HG02870 (cell line): ENCODE measurements at regions not wholly inside any gene's neighbourhood (a gene's known extent, or its start where the extent isn't known, plus 50 kb on each side); places are given as distances from the start of the nearest gene placed in this dataset.
A peak's percentile ranks its signal among the peaks of the same experiment; 100 is the strongest.

Experiments
- ATAC-seq: cut with Tn5 transposase; IDR thresholded peaks from one replicate; pipeline ENCODE4 v1.9.1; 2021; ENCODE audit warnings: mild to moderate bottlenecking, moderate library complexity; ENCODE audit not compliant: unreplicated experiment

- ATAC-seq = no peak
These were observed 111.7 kb upstream of the RAB27B start for GRCh38 chr18:54716586-54716985.

DNA sequence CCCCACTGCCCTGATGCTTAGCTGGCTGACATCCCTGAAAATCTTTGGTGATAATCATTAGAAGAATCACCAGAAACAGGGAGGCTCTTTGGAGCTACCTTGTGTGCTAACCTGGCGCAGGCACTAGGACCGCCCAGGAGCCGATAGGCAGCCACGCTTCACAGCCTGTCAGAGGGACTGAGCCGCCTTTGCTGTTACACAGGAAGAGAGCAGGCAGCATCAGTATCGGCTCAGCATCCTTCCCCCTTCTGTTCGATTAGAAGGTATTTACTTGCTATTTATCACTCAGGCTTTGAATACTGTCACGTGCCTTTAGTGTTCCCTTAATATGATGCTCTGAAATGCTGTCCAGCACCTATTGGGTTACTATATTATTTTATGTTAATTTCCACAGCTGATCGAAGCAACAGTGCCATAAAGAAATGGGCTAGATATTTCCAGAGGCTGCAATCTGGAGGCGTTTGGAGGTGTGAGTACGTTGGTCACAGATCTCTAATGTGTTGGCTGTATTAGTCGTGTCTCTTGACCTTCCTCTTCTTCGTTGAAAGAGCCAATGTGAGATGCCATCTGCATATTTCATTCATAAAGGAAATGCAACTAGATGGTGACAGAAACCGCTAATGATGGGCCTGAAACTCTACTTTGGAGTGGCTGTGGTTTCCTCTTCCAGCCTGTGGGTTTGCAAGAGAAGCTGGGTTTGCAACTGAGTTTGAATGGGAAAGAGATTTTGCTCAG lies 110.4 kb upstream of the RAB27B start:
- peak; percentile 89 for ATAC-seq

DNA sequence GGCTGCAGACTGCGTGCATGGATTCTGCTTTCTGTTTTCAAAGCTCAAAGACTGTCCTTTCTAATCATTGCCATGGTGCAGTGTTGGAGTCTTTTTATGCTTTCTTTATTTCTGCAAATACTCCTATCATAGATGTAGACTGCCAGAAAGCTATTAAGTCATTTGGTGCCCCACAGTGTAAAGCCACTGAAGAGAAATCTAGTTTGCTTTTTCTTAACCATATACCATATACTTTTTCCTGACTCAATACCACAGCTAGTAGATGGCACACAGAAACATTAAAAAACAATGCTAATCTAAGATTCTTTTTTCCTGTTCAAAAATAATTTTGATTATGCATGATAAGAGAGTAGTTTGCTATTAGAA lies 109.9 kb upstream of the RAB27B start:
- ATAC-seq = peak; percentile 11

DNA sequence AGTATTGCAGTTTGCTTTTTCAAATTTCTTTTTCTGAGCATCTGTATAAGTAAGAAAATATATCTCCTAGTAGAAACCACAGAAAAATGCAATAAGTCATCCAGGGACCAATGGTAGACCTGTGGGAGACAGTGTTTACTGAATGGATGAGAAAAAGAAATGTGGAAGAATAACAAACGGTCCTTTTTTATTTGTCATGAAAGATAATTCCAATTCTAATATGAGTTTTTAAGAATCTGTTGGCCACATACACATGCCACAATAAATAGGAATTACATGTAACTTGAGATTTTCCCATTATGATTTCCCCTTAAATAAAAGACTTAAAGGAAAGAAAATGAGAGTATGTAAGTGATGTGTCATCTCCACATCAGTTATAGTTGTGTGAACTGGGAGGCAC lies 107.7 kb upstream of the RAB27B start:
- no peak for ATAC-seq

DNA sequence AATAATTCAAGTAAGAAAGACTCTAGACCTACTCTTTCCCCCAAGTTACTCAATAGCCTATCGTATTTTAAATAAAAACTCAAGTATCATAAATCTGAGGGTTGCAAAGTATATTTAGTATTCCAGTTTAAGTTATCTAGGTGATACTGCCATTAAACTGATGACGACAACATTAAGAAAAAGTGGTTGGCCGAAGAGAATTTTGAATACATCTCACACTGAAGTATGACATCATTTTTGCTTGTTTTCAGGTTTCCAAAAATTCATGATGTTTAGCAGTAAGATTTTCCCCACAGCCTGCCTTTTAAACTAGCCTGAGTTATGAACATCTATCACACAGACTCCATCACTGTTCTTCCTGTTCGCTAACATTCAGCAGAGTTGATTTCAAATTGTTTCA lies 102.1 kb upstream of the RAB27B start:
- ATAC-seq = no peak

- ATAC-seq = no peak
These were observed 94.2 kb upstream of the RAB27B start for GRCh38 chr18:54734059-54734458.

DNA sequence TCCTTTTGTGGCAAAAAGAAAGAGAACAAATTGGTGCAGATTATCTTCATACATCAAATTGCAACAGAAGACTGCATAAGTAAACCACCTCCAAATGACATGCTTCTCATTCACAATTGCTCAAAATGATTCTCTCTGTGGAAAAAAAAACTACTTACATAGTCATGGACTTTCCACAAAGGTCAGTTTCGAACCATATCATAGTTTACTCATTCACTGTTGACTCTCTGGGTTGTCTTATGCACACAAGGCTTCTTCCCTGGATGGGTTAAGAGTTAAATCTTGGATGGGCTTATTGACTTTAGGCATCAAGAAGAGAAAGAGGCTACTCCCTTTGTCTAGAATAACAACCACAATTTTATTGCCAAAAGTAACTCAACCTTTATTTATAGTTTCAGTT lies 91.3 kb upstream of the RAB27B start:
- no peak for ATAC-seq

- ATAC-seq = no peak
These were observed 90.3 kb upstream of the RAB27B start for GRCh38 chr18:54737986-54738385.

DNA sequence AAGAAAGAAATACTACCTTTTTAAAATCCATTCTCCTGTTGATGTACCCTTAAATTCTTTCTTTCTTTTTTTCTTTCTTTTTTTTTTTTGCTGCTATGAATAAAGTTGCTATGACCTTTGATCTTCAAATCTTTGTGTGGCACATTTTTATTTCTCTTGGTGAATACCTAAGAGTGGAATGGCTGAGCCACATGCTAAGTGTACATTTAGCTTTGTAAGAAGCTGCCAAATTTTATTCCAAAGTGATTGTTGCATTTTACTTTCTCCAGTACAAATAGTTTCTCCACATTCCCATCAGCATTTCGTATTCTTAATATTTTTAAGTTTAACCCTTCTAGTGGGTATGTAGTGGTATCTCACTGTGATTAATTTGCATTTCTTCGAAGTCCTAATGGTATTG lies 88.8 kb upstream of the RAB27B start:
- ATAC-seq = no peak

GRCh38 chr18:54740136-54740846 lies 88.0 kb upstream of the RAB27B start:
- ATAC-seq = no peak

- ATAC-seq = no peak
These were observed 86.2 kb upstream of the RAB27B start for GRCh38 chr18:54742120-54742519.

DNA sequence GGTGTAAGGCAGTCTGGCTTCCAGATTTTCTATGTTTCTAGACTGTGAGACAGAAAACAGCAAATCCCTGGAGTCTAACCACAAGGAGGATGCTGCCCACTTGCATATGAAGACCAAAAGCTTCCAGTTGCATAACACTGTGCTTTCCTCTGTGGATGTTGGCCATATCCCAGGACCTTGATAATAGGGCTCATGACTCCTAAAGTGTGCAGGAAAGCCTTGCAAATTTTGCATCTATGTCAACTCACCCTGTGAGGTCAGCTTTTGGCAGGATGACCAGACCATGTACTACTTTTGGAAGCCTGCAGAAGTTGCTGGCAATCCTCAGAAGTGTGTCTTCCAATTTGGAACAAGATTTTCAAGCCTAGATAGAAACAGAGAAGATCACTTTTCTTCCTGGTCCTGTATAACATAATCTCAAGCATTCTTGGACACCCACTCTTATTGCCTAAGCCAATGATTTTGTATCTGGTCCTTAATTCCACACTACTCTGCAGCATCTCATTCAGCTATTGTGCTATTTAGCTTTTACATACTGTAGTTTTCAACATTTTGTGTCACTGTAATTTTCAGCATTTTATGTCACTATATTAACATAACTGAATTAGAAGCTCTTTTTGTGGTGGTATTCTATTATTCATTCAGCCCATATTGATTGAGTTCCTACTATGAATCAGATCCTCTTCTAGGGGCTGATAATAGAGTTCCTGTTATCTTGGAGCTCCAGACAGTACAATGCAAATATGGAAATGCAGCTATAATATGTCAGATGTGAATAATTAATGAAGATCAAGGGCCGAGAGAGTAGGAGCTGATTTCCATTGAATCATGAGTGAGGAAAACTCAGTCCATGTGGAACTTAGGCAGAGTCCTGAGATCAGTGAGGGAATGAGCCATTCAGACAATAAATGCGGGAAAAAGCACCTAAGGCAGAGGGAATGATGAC lies 85.3 kb upstream of the RAB27B start:
- ATAC-seq = no peak

- no peak for ATAC-seq
These were observed 84.7 kb upstream of the RAB27B start for GRCh38 chr18:54743605-54743995.

DNA sequence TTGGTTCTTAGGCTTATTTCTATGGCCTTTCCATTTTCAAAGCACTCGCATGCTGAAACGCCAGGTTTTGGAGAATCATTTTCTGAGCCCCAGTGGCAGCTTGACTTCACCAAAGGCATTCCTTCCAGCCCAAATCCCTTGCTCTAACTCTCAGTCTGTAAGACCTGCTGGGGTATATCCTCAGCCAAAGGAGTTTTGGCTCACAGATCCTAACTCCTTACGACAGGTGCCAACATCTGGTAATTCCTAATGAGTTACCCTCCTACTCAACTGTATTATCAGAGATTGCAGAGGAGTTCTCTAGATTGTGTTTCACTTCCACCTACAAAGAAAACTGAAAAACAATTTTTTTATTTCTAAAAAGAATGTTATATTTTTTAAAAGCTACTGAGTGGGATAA lies 79.0 kb upstream of the RAB27B start:
- ATAC-seq = no peak

DNA sequence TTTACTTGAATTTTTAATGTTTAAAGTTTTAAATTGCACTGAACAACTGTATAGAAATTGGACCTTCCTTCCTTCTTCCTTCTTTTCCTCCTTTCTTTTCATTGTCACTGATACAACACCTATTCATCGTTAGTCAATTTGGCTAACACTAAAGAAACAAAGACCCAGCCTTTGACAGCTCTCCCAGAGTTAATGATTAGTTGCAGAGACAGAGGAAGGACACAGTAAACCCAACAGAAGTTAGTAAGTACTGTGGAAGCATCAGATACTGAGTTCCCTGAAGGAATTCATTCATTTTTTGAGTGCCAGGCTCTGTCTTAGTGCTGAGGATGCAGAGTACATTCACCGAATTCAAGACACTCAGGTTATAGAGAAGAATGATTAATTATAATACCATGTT lies 77.9 kb upstream of the RAB27B start:
- ATAC-seq = no peak

GRCh38 chr18:54752185-54752584 lies 76.1 kb upstream of the RAB27B start:
- ATAC-seq = no peak

- no peak for ATAC-seq
These were observed 72.8 kb upstream of the RAB27B start for GRCh38 chr18:54755456-54755855.

- no peak for ATAC-seq
These were observed 65.9 kb upstream of the RAB27B start for GRCh38 chr18:54762386-54762785.

DNA sequence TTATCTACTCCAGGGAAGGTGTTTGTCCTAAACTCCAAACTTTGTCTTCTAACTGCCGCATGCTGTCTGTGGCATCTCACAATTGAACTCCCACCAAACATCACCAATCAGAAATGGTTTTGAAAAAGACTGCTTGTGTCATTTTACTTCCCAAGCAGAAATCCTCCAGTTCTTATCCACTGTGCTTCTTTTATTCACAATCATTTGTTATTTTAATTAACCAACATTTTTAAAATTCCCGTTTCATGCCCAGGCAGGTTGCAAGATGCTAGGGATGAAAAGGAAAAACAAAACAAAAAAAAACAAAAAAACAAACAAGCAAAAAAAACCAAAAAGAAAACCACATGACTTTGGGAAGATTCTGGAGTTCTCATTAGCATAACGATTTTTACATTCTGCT lies 63.5 kb upstream of the RAB27B start:
- no peak for ATAC-seq

DNA sequence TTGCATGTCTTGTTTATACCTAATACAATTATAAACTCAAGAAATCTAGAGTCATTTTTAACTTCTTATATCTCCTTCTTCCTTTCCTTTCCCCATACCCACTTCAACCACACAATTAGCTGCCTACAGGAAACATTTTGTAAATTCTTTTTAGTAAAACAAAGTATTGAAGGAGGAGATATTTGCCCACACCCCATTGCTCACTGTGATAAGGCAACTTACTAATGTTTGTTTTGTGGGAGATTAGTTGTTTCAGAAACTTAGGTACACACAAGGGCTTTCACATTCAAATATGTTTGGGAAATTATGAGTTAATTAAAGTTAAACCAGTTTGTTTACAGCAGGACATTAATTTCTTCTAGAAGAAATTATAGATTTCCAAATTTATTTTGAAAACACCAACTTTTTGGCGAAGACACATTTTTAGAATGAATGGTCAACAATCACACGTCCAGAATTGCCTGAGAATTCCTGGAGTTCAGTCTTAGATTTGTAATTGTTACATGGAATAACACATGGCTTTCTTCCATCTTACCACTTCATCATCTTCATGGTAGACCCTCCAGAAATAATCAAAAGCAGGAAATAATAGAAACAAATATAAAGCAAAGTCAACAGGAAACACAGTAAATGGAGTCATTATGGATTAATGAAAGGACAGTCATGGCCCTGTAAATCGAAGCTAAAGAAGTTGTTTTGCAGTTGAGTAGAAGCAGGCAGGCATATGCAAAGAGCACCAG lies 62.5 kb upstream of the RAB27B start:
- no peak for ATAC-seq

GRCh38 chr18:54766634-54767033 lies 61.6 kb upstream of the RAB27B start:
- no peak for ATAC-seq
